ENCODE measurements at regions not wholly inside any gene's neighbourhood (a gene's known extent, or its start where the extent isn't known, plus 50 kb on each side); places are given as distances from the start of the nearest gene placed in this dataset.
"Not testable (repeated sequence)": the region's sequence is repeated elsewhere in the genome, so short reads cannot be mapped to it uniquely, and the experiment has no call there.

GRCh38 chrX:34493086-34493485, 164.0 kb downstream of the TMEM47 start:
- no peak for DNase-seq (ENCODE audit: extremely low read depth, low read depth)
- TF ChIP-seq, protein P1, sequence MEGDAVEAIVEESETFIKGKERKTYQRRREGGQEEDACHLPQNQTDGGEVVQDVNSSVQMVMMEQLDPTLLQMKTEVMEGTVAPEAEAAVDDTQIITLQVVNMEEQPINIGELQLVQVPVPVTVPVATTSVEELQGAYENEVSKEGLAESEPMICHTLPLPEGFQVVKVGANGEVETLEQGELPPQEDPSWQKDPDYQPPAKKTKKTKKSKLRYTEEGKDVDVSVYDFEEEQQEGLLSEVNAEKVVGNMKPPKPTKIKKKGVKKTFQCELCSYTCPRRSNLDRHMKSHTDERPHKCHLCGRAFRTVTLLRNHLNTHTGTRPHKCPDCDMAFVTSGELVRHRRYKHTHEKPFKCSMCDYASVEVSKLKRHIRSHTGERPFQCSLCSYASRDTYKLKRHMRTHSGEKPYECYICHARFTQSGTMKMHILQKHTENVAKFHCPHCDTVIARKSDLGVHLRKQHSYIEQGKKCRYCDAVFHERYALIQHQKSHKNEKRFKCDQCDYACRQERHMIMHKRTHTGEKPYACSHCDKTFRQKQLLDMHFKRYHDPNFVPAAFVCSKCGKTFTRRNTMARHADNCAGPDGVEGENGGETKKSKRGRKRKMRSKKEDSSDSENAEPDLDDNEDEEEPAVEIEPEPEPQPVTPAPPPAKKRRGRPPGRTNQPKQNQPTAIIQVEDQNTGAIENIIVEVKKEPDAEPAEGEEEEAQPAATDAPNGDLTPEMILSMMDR (IDR thresholded peaks at IDR 0.05; ENCODE audit: low read depth, low read length): no peak

DNA sequence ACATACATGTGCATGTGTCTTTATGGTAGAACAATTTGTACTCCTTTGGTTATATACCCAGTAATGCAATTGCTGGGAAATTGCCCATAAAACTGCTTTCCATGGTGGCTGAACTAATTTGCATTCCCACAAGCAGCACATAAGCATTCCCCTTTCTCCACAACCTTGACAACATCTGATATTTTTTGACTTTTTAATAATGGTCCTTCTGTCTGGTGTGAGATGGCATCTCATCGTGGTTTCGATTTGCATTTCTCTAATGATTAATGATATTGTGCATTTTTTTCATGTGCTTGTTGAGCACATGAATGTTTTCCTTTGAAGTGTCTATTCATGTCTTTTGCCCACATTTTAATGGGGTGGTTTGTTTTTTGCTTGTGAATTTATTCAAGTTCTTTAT, 166.0 kb downstream of the TMEM47 start:
- TF ChIP-seq, protein P1 (IDR thresholded peaks at IDR 0.05; ENCODE audit: low read depth, low read length): no peak
- DNase-seq (ENCODE audit: extremely low read depth, low read depth): no peak

DNA sequence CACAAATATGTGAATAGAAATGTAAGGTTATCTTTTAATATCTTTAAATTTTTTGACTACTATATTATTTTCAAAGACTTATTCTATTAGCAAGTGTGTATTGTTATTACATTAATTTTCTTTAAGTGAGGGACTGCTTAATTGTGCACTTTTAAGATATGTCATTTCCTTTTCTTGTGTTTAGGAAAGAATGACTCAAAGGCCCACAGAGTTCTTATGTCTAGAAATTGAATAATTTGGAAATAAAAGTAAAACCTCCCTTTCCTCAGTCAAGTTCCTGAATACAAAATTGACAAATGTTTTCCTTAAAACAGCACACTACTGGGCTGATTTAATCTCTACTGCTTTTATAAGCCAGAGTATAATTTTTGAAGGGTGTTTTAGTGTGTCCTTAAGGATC, 169.7 kb downstream of the TMEM47 start:
- TF ChIP-seq, protein P1 (IDR thresholded peaks at IDR 0.05; ENCODE audit: low read depth, low read length): no peak
- no peak for DNase-seq (ENCODE audit: extremely low read depth, low read depth)

DNA sequence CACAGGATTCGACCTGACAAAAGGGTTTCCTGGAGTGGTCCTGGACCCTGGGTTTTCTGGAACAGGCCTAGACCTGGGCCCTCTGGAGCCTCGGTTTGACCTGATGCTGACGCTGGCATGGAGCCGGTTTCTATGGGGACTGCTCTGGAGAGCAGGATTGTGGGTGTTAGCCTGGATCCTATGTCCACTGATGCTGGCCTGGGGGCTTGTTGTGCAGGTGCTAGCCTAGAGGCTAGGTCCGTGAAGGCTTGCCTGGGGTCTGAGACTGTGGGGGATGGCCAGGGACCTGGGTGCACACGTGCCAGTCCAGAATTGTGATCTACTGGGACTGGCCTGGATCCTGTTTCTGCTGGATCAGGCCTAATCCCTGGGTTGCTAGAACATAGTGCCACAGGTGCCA, 173.1 kb downstream of the TMEM47 start:
- TF ChIP-seq, protein P1 (IDR thresholded peaks at IDR 0.05; ENCODE audit: low read depth, low read length): no peak
- no peak for DNase-seq (ENCODE audit: extremely low read depth, low read depth)

- TF ChIP-seq, protein P1 (IDR thresholded peaks at IDR 0.05; ENCODE audit: low read depth, low read length): no peak
These were observed 186.6 kb downstream of the TMEM47 start for GRCh38 chrX:34470507-34470906.

GRCh38 chrX:34467437-34467836, 189.6 kb downstream of the TMEM47 start:
- DNase-seq (ENCODE audit: extremely low read depth, low read depth): no peak

More at GRCh38 chrX:34470507-34470906, 186.6 kb downstream of the TMEM47 start:
- no peak for DNase-seq (ENCODE audit: extremely low read depth, low read depth)

DNA sequence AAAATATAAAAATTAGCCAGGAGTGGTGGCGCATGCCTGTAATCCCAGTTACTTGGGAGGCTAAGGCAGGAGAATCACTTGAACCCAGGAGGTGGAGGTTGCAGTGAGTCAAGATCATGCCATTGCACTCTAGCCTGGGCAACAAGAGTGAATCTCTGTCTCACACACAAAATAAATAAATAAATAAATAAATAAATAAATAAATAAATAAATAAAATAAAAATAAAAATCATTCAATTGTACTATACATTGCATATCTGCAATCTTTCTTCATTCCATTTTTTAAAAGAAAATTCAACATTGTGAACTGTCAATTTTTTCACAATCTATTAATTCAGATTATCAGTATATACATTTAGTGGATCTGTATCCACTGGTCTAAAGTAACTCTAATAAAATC, 193.9 kb downstream of the TMEM47 start:
- not testable (repeated sequence) for DNase-seq (ENCODE audit: extremely low read depth, low read depth)

More at GRCh38 chrX:34467437-34467836, 189.6 kb downstream of the TMEM47 start:
- TF ChIP-seq, protein P1 (IDR thresholded peaks at IDR 0.05; ENCODE audit: low read depth, low read length): no peak

GRCh38 chrX:34457850-34458249, 199.2 kb downstream of the TMEM47 start:
- not testable (repeated sequence) for DNase-seq (ENCODE audit: extremely low read depth, low read depth)

All from AG09319 (cell line).